Adipocyte (in vitro differentiated cells): ENCODE measurements at regions not wholly inside any gene's neighbourhood (a gene's known extent, or its start where the extent isn't known, plus 50 kb on each side); places are given as distances from the start of the nearest gene placed in this dataset.

Source experiments
- DNase-seq: peaks from one replicate; pipeline ENCODE4 v3.0.0-alpha.2; 2015; ENCODE audit warnings: low read depth
- H3K27me3 ChIP-seq: replicated peaks from 2 replicates; pipeline ENCODE4 v1.7.0; 2013; ENCODE audit warnings: mild to moderate bottlenecking, low read length, moderate library complexity; ENCODE audit not compliant: control insufficient read depth, insufficient read depth
- H3K36me3 ChIP-seq: 2 replicates; pipeline ENCODE4 v1.7.0; 2013; ENCODE audit warnings: low read length, mild to moderate bottlenecking, moderate library complexity; ENCODE audit not compliant: control insufficient read depth, insufficient read depth, severe bottlenecking
- H3K4me1 ChIP-seq: 2 replicates; pipeline ENCODE4 v1.7.0; 2013; ENCODE audit warnings: mild to moderate bottlenecking, low read length, moderate library complexity; ENCODE audit not compliant: control insufficient read depth, insufficient read depth
- H3K4me3 ChIP-seq: 2 replicates; pipeline ENCODE4 v1.7.0; 2013; ENCODE audit warnings: mild to moderate bottlenecking, low read length, moderate library complexity
- H3K9ac ChIP-seq: 2 replicates; pipeline ENCODE4 v1.7.0; 2013; ENCODE audit warnings: mild to moderate bottlenecking, low read length, moderate library complexity
- H3K9me3 ChIP-seq: 2 replicates; pipeline ENCODE4 v1.7.0; 2013; ENCODE audit warnings: mild to moderate bottlenecking, low read length, moderate library complexity; ENCODE audit not compliant: control insufficient read depth

- no peak overlapping the region for H3K9ac ChIP-seq
- H3K9me3 ChIP-seq: peaks cover 2% of the 10 kb centered on the region
- H3K27me3 ChIP-seq: peaks cover 28% of the 10 kb centered on the region
- H3K36me3 ChIP-seq: no peaks in the 10 kb centered on the region
- DNase-seq: peak; percentile 5
- peaks cover 21% of the 10 kb centered on the region for H3K4me1 ChIP-seq
- H3K4me3 ChIP-seq: peak overlapping the region; percentile 8
Measured at GRCh38 chr15:29554531-29554930, 267.7 kb downstream of the TJP1 start.

GRCh38 chr15:29550834-29551465 is 271.3 kb downstream of the TJP1 start:
- peaks cover 17% of the 10 kb centered on the region for H3K4me1 ChIP-seq
- no peaks in the 10 kb centered on the region for H3K36me3 ChIP-seq
- H3K27me3 ChIP-seq: peaks cover 4% of the 10 kb centered on the region
- H3K4me3 ChIP-seq: no peak overlapping the region
- peaks cover 16% of the 10 kb centered on the region for H3K9me3 ChIP-seq
- no peak overlapping the region for H3K9ac ChIP-seq
- DNase-seq: no peak

- H3K36me3 ChIP-seq: no peaks in the 10 kb centered on the region
- peaks cover 3% of the 10 kb centered on the region for H3K4me1 ChIP-seq
- peaks cover 21% of the 10 kb centered on the region for H3K9me3 ChIP-seq
- DNase-seq: no peak
- no peak overlapping the region for H3K4me3 ChIP-seq
- peaks cover 6% of the 10 kb centered on the region for H3K27me3 ChIP-seq
- no peak overlapping the region for H3K9ac ChIP-seq
Measured at GRCh38 chr15:29548006-29548405, 274.3 kb downstream of the TJP1 start.

- peaks cover 24% of the 10 kb centered on the region for H3K9me3 ChIP-seq
- H3K4me1 ChIP-seq: no peaks in the 10 kb centered on the region
- H3K4me3 ChIP-seq: no peak overlapping the region
- DNase-seq: no peak
- H3K9ac ChIP-seq: no peak overlapping the region
- H3K36me3 ChIP-seq: no peaks in the 10 kb centered on the region
- H3K27me3 ChIP-seq: peaks cover 8% of the 10 kb centered on the region
Measured at GRCh38 chr15:29544513-29545128, 275.0 kb upstream of the NSMCE3 start.

GRCh38 chr15:29542994-29543393 is 273.4 kb upstream of the NSMCE3 start:
- H3K4me3 ChIP-seq: no peak overlapping the region
- no peak overlapping the region for H3K9ac ChIP-seq
- peaks cover 8% of the 10 kb centered on the region for H3K27me3 ChIP-seq
- no peaks in the 10 kb centered on the region for H3K4me1 ChIP-seq
- DNase-seq: no peak
- H3K9me3 ChIP-seq: peaks cover 24% of the 10 kb centered on the region
- H3K36me3 ChIP-seq: no peaks in the 10 kb centered on the region

- Histone ChIP-seq H3K4me3 (no peak overlapping the region), H3K36me3 (no peaks in the 10 kb centered on the region), H3K4me1 (no peaks in the 10 kb centered on the region), H3K9me3 (peaks cover 14% of the 10 kb centered on the region), H3K9ac (no peak overlapping the region), H3K27me3 (peaks cover 13% of the 10 kb centered on the region)
- DNase-seq: no peak
Measured at GRCh38 chr15:29541309-29541708, 271.7 kb upstream of the NSMCE3 start.

- Histone ChIP-seq H3K9me3 (peaks cover 6% of the 10 kb centered on the region), H3K9ac (no peak overlapping the region), H3K36me3 (no peaks in the 10 kb centered on the region), H3K27me3 (peaks cover 10% of the 10 kb centered on the region), H3K4me3 (no peak overlapping the region), H3K4me1 (no peaks in the 10 kb centered on the region)
- no peak for DNase-seq
Measured at GRCh38 chr15:29540479-29540878, 270.9 kb upstream of the NSMCE3 start.

GRCh38 chr15:29539736-29540135 is 270.1 kb upstream of the NSMCE3 start:
- Histone ChIP-seq H3K9me3 (peaks cover 3% of the 10 kb centered on the region), H3K4me3 (no peak overlapping the region), H3K27me3 (peaks cover 10% of the 10 kb centered on the region), H3K9ac (no peak overlapping the region), H3K4me1 (no peaks in the 10 kb centered on the region), H3K36me3 (no peaks in the 10 kb centered on the region)
- DNase-seq: no peak

- DNase-seq: no peak
- Histone ChIP-seq H3K9ac (no peak overlapping the region), H3K36me3 (no peaks in the 10 kb centered on the region), H3K4me1 (no peaks in the 10 kb centered on the region), H3K4me3 (no peak overlapping the region), H3K27me3 (peaks cover 10% of the 10 kb centered on the region), H3K9me3 (peaks cover 3% of the 10 kb centered on the region)
Measured at GRCh38 chr15:29538044-29538443, 268.4 kb upstream of the NSMCE3 start.

GRCh38 chr15:29535952-29536351 is 266.3 kb upstream of the NSMCE3 start:
- H3K9ac ChIP-seq: no peak overlapping the region
- H3K4me1 ChIP-seq: no peaks in the 10 kb centered on the region
- no peak overlapping the region for H3K4me3 ChIP-seq
- peaks cover 10% of the 10 kb centered on the region for H3K27me3 ChIP-seq
- H3K9me3 ChIP-seq: peaks cover 3% of the 10 kb centered on the region
- DNase-seq: no peak
- no peaks in the 10 kb centered on the region for H3K36me3 ChIP-seq

GRCh38 chr15:29534378-29534777 is 264.8 kb upstream of the NSMCE3 start:
- no peaks in the 10 kb centered on the region for H3K36me3 ChIP-seq
- no peaks in the 10 kb centered on the region for H3K9me3 ChIP-seq
- H3K4me3 ChIP-seq: no peak overlapping the region
- peaks cover 6% of the 10 kb centered on the region for H3K27me3 ChIP-seq
- no peaks in the 10 kb centered on the region for H3K4me1 ChIP-seq
- peak; percentile 1 for DNase-seq
- no peak overlapping the region for H3K9ac ChIP-seq

- peaks cover 6% of the 10 kb centered on the region for H3K27me3 ChIP-seq
- no peaks in the 10 kb centered on the region for H3K9me3 ChIP-seq
- H3K9ac ChIP-seq: no peak overlapping the region
- DNase-seq: no peak
- no peak overlapping the region for H3K4me3 ChIP-seq
- no peaks in the 10 kb centered on the region for H3K36me3 ChIP-seq
- H3K4me1 ChIP-seq: no peaks in the 10 kb centered on the region
Measured at GRCh38 chr15:29533647-29534046, 264.0 kb upstream of the NSMCE3 start.
